Esophagus squamous epithelium (tissue), 4 donors: ENCODE measurements at regions not wholly inside any gene's neighbourhood (a gene's known extent, or its start where the extent isn't known, plus 50 kb on each side); places are given as distances from the start of the nearest gene placed in this dataset.

Experiments
- CTCF ChIP-seq, 6 experiments: fragments of 450-650 bp in 4 of 6; fragments of 200-600 bp in 2 of 6; sonication (generic) in 2 of 6; IDR thresholded peaks; one replicate each; pipeline ENCODE4 v1.5.1; 2016 to 2019; ENCODE audit warnings: antibody characterized with exemption in 6 of 6, mild to moderate bottlenecking in 4 of 6, moderate library complexity in 4 of 6
- POLR2A ChIP-seq, 4 donors: fragments of 450-650 bp; IDR thresholded peaks; one replicate each; pipeline ENCODE4 v1.6.1; 2017; ENCODE audit warnings: antibody characterized with exemption in 4 of 4, mild to moderate bottlenecking in 4 of 4, moderate library complexity in 3 of 4

GRCh38 chr13:55991666-55992065 lies 1149.1 kb upstream of the PRR20A start:
- TF ChIP-seq CTCF (IDR thresholded peaks at IDR 0.05) (no peak), POLR2A (IDR thresholded peaks at IDR 0.05) (no peak)
